GM12875 (cell line): ENCODE measurements at regions not wholly inside any gene's neighbourhood (a gene's known extent, or its start where the extent isn't known, plus 50 kb on each side); places are given as distances from the start of the nearest gene placed in this dataset.

Experiments
- H3K4me3 ChIP-seq: one replicate; pipeline ENCODE4 v1.5.1; 2011; ENCODE audit warnings: low read depth, low read length, control low read depth
- CTCF ChIP-seq: IDR thresholded peaks from 2 replicates; pipeline ENCODE4 v1.5.1; 2011; ENCODE audit warnings: low read depth, mild to moderate bottlenecking, control low read depth, inconsistent platforms, low read length, moderate library complexity, borderline replicate concordance; ENCODE audit not compliant: insufficient read depth

GRCh38 chr5:29845206-29845605, 1348.3 kb upstream of the CDH6 start:
- no peak overlapping the region for H3K4me3 ChIP-seq
- TF ChIP-seq CTCF = no peak

- TF ChIP-seq CTCF = no peak
- H3K4me3 ChIP-seq = no peak overlapping the region
Observed at GRCh38 chr5:29833394-29833793, 1360.1 kb upstream of the CDH6 start.

- no peak overlapping the region for H3K4me3 ChIP-seq
- no peak for TF ChIP-seq CTCF
Observed at GRCh38 chr5:29822521-29822920, 1371.0 kb upstream of the CDH6 start.

- no peak for TF ChIP-seq CTCF
- no peak overlapping the region for H3K4me3 ChIP-seq
Observed at GRCh38 chr5:29811914-29812679, 1381.4 kb upstream of the CDH6 start.

- no peak for TF ChIP-seq CTCF
- H3K4me3 ChIP-seq = no peak overlapping the region
Observed at GRCh38 chr5:29805804-29806203, 1387.7 kb upstream of the CDH6 start.

- H3K4me3 ChIP-seq = no peak overlapping the region
- TF ChIP-seq CTCF = no peak
Observed at GRCh38 chr5:29800752-29801151, 1392.7 kb upstream of the CDH6 start.

- H3K4me3 ChIP-seq = no peak overlapping the region
- no peak for TF ChIP-seq CTCF
Observed at GRCh38 chr5:29796013-29796412, 1397.5 kb upstream of the CDH6 start.
